Adrenal gland (tissue), 5 donors: ENCODE measurements at regions not wholly inside any gene's neighbourhood (a gene's known extent, or its start where the extent isn't known, plus 50 kb on each side); places are given as distances from the start of the nearest gene placed in this dataset.

Experiments used
- CTCF ChIP-seq, 6 experiments: fragments of 450-650 bp in 4 of 6; fragments of 200-600 bp in 2 of 6; sonication (generic) in 1 of 6; IDR thresholded peaks; 1 replicate in 5 of 6; 2 replicates in 1 of 6; pipeline versions ENCODE4 v1.5.1 to v1.8.0; 2016 to 2021; ENCODE audit warnings: antibody characterized with exemption in 6 of 6, mild to moderate bottlenecking in 2 of 6, moderate library complexity in 1 of 6
- POLR2A ChIP-seq, 2 donors: fragments of 450-650 bp; IDR thresholded peaks; one replicate each; pipeline ENCODE4 v1.6.1; 2017; ENCODE audit warnings: antibody characterized with exemption in 2 of 2, mild to moderate bottlenecking in 2 of 2, moderate library complexity in 1 of 2
- donor health status: DM: no; HTN: no; CAD: no.

- TF ChIP-seq CTCF (IDR thresholded peaks at IDR 0.05) = no peak
- TF ChIP-seq POLR2A (IDR thresholded peaks at IDR 0.05) = no peak
These were observed 350.2 kb upstream of the CDH8 start for GRCh38 chr16:62386411-62386810.
